ENCODE measurements at regions not wholly inside any gene's neighbourhood (a gene's known extent, or its start where the extent isn't known, plus 50 kb on each side); places are given as distances from the start of the nearest gene placed in this dataset.

DNA sequence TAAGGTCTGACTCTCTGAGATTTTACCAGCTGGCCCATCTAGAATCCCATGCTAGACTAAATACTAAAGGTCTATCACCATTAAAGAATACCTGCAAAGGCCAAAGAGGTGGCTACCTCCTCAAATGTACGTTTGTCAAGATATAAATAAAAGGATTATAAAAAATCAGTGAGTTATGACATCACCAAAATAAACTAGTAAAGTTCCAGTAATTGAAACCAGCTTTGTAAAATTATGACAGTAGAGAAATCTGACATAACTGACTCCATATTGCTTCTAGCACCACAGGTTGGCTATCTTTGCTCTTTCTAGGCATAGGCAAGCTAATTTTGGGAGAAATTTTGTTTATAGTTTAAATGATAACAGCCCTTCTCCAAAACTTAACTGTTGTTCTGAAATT, 536.3 kb downstream of the TFAP2A start:
- TF ChIP-seq, protein P1, sequence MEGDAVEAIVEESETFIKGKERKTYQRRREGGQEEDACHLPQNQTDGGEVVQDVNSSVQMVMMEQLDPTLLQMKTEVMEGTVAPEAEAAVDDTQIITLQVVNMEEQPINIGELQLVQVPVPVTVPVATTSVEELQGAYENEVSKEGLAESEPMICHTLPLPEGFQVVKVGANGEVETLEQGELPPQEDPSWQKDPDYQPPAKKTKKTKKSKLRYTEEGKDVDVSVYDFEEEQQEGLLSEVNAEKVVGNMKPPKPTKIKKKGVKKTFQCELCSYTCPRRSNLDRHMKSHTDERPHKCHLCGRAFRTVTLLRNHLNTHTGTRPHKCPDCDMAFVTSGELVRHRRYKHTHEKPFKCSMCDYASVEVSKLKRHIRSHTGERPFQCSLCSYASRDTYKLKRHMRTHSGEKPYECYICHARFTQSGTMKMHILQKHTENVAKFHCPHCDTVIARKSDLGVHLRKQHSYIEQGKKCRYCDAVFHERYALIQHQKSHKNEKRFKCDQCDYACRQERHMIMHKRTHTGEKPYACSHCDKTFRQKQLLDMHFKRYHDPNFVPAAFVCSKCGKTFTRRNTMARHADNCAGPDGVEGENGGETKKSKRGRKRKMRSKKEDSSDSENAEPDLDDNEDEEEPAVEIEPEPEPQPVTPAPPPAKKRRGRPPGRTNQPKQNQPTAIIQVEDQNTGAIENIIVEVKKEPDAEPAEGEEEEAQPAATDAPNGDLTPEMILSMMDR (conservative IDR thresholded peaks at IDR 0.05), result no peak
- no peaks in the 10 kb centered on the region for H3K4me1 Mint-ChIP-seq
- H3K27me3 ChIP-seq (ENCODE audit: insufficient read depth, low read length), result no peaks in the 10 kb centered on the region

More for the DNA sequence above, 536.3 kb downstream of the TFAP2A start:
- Histone ChIP-seq H2BK5ac (ENCODE audit: insufficient read length, low read length) (no peak overlapping the region), H2BK120ac (ENCODE audit: low read depth, low read length, poor library complexity, severe bottlenecking) (no peak overlapping the region), H4K91ac (ENCODE audit: insufficient read length, low read depth, low read length) (no peak overlapping the region), H3K79me1 (ENCODE audit: insufficient read depth, low read depth, low read length, poor library complexity, severe bottlenecking) (no peaks in the 10 kb centered on the region), H3K79me2 (ENCODE audit: insufficient read depth, low read length) (no peaks in the 10 kb centered on the region), H4K8ac (replicated peaks; ENCODE audit: insufficient read length, low read depth, low read length) (no peak overlapping the region), H3K9ac (ENCODE audit: extremely low read depth, insufficient read length, low read length) (no peak overlapping the region), H2BK15ac (ENCODE audit: low read depth, low read length) (no peak overlapping the region), H3K27ac (ENCODE audit: insufficient read length, low read depth, low read length) (no peak overlapping the region), H3K23me2 (ENCODE audit: insufficient read length, low read depth, low read length, poor library complexity, severe bottlenecking) (no peaks in the 10 kb centered on the region), H3K4ac (ENCODE audit: low read depth, low read length) (no peak overlapping the region), H3K18ac (ENCODE audit: insufficient read length, low read depth, low read length) (no peak overlapping the region), H4K20me1 (ENCODE audit: control insufficient read depth, insufficient read depth, insufficient read length) (no peaks in the 10 kb centered on the region), H2BK12ac (ENCODE audit: insufficient read length, low read depth, low read length) (no peak overlapping the region), H2AK5ac (ENCODE audit: insufficient read length, low read length) (no peak overlapping the region), H3K9me3 (ENCODE audit: control insufficient read depth, low read depth, low read length) (no peaks in the 10 kb centered on the region), H2AFZ (ENCODE audit: low read length) (no peak overlapping the region), H3K56ac (ENCODE audit: insufficient read length, low read depth, low read length) (no peak overlapping the region), H3K4me1 (ENCODE audit: insufficient read depth, low read length) (no peaks in the 10 kb centered on the region), H3K14ac (ENCODE audit: insufficient read depth, low read length) (no peak overlapping the region), H3K23ac (ENCODE audit: insufficient read length, low read depth, low read length) (no peak overlapping the region), H2BK20ac (ENCODE audit: low read depth, low read length, poor library complexity, severe bottlenecking) (no peak overlapping the region), H3K4me2 (ENCODE audit: insufficient read depth, insufficient read length, low read length) (no peak overlapping the region), H3T11ph (ENCODE audit: low read length) (no peak overlapping the region), H4K5ac (ENCODE audit: insufficient read length, low read depth, low read length) (no peak overlapping the region)
- H3K27ac Mint-ChIP-seq, result no peak overlapping the region
- no peaks in the 10 kb centered on the region for H3K27me3 Mint-ChIP-seq (ENCODE audit: low read depth)
- no peak for DNase-seq
- H3K4me3 Mint-ChIP-seq, result no peak overlapping the region
- no CpG with 5 or more reads among the region's 1 CpG for WGBS (ENCODE audit: extremely low coverage, insufficient read length, low lambda C conversion rate)
- H3K9me3 Mint-ChIP-seq, result peaks cover 31 to 41% of the 10 kb centered on the region in 2 experiments
- H3K36me3 Mint-ChIP-seq (ENCODE audit: insufficient read depth in 1 of 3, low read depth in 3 of 3), result peaks cover 4 to 34% (median 5%) of the 10 kb centered on the region in 3 experiments; a peak in 5 of 7 replicates

All from H9 (cell line).